ENCODE measurements at regions not wholly inside any gene's neighbourhood (a gene's known extent, or its start where the extent isn't known, plus 50 kb on each side); places are given as distances from the start of the nearest gene placed in this dataset.
"Not testable (repeated sequence)": the region's sequence is repeated elsewhere in the genome, so short reads cannot be mapped to it uniquely, and the experiment has no call there.

- WGBS, 2 experiments: 25 to 29% methylated on average over 1 to 2 of the region's 2 CpGs
- peaks cover under 1% of the 10 kb centered on the region for H3K4me1 ChIP-seq (ENCODE audit: control insufficient read depth, insufficient read depth, low read length)
Observed at GRCh38 chr12:75809746-75810145, 221.8 kb downstream of the PHLDA1 start.

GRCh38 chr12:75807494-75807893 is 224.1 kb downstream of the PHLDA1 start:
- Histone ChIP-seq H3K27ac (ENCODE audit: insufficient read depth, low read depth, low read length, poor library complexity, severe bottlenecking) (no peak overlapping the region), H3K4me3 (ENCODE audit: insufficient read depth, low read depth, low read length) (no peak overlapping the region), H3K9me3 (ENCODE audit: control insufficient read depth, low read length) (no peaks in the 10 kb centered on the region), H3K4me1 (ENCODE audit: control insufficient read depth, insufficient read depth, low read length) (no peaks in the 10 kb centered on the region), H3K36me3 (ENCODE audit: control insufficient read depth, insufficient read depth, low read length) (no peaks in the 10 kb centered on the region), H3K27me3 (ENCODE audit: control insufficient read depth, insufficient read depth, low read length, poor library complexity, severe bottlenecking) (peaks cover under 1% of the 10 kb centered on the region)
- 93 to 100% methylated on average over 1 of the region's 1 CpG for WGBS, 2 experiments

More at GRCh38 chr12:75809746-75810145, 221.8 kb downstream of the PHLDA1 start:
- H3K9me3 ChIP-seq (ENCODE audit: control insufficient read depth, low read length): no peaks in the 10 kb centered on the region
- H3K36me3 ChIP-seq (ENCODE audit: control insufficient read depth, insufficient read depth, low read length): no peaks in the 10 kb centered on the region
- H3K27me3 ChIP-seq (ENCODE audit: control insufficient read depth, insufficient read depth, low read length, poor library complexity, severe bottlenecking): peaks cover 5% of the 10 kb centered on the region
- no peak overlapping the region for H3K27ac ChIP-seq (ENCODE audit: insufficient read depth, low read depth, low read length, poor library complexity, severe bottlenecking)
- no peak overlapping the region for H3K4me3 ChIP-seq (ENCODE audit: insufficient read depth, low read depth, low read length)

GRCh38 chr12:75805905-75806304 is 225.7 kb downstream of the PHLDA1 start:
- Histone ChIP-seq H3K36me3 (ENCODE audit: control insufficient read depth, insufficient read depth, low read length) (no peaks in the 10 kb centered on the region), H3K4me1 (ENCODE audit: control insufficient read depth, insufficient read depth, low read length) (no peaks in the 10 kb centered on the region), H3K9me3 (ENCODE audit: control insufficient read depth, low read length) (no peaks in the 10 kb centered on the region), H3K27ac (ENCODE audit: insufficient read depth, low read depth, low read length, poor library complexity, severe bottlenecking) (no peak overlapping the region), H3K27me3 (ENCODE audit: control insufficient read depth, insufficient read depth, low read length, poor library complexity, severe bottlenecking) (no peaks in the 10 kb centered on the region), H3K4me3 (ENCODE audit: insufficient read depth, low read depth, low read length) (no peak overlapping the region)
- WGBS, 2 experiments: 93 to 98% methylated on average over 2 of the region's 2 CpGs

- Histone ChIP-seq H3K4me1 (ENCODE audit: control insufficient read depth, insufficient read depth, low read length) (no peaks in the 10 kb centered on the region), H3K4me3 (ENCODE audit: insufficient read depth, low read depth, low read length) (no peak overlapping the region), H3K9me3 (ENCODE audit: control insufficient read depth, low read length) (no peaks in the 10 kb centered on the region), H3K27me3 (ENCODE audit: control insufficient read depth, insufficient read depth, low read length, poor library complexity, severe bottlenecking) (no peaks in the 10 kb centered on the region), H3K27ac (ENCODE audit: insufficient read depth, low read depth, low read length, poor library complexity, severe bottlenecking) (no peak overlapping the region), H3K36me3 (ENCODE audit: control insufficient read depth, insufficient read depth, low read length) (no peaks in the 10 kb centered on the region)
- 98 to 100% methylated on average over 1 to 2 of the region's 2 CpGs for WGBS, 2 experiments
Observed at GRCh38 chr12:75805320-75805719, 226.3 kb downstream of the PHLDA1 start.

- H3K4me3 ChIP-seq (ENCODE audit: insufficient read depth, low read depth, low read length): no peak overlapping the region
- no peaks in the 10 kb centered on the region for H3K9me3 ChIP-seq (ENCODE audit: control insufficient read depth, low read length)
- H3K4me1 ChIP-seq (ENCODE audit: control insufficient read depth, insufficient read depth, low read length): no peaks in the 10 kb centered on the region
- 94 to 98% methylated on average over 4 of the region's 4 CpGs for WGBS, 2 experiments
- no peaks in the 10 kb centered on the region for H3K36me3 ChIP-seq (ENCODE audit: control insufficient read depth, insufficient read depth, low read length)
- H3K27me3 ChIP-seq (ENCODE audit: control insufficient read depth, insufficient read depth, low read length, poor library complexity, severe bottlenecking): no peaks in the 10 kb centered on the region
- H3K27ac ChIP-seq (ENCODE audit: insufficient read depth, low read depth, low read length, poor library complexity, severe bottlenecking): no peak overlapping the region
Observed at GRCh38 chr12:75798136-75798926, 233.2 kb downstream of the PHLDA1 start.

GRCh38 chr12:75795125-75795524 is 236.5 kb downstream of the PHLDA1 start:
- Histone ChIP-seq H3K4me3 (ENCODE audit: insufficient read depth, low read depth, low read length) (no peak overlapping the region), H3K4me1 (ENCODE audit: control insufficient read depth, insufficient read depth, low read length) (no peaks in the 10 kb centered on the region), H3K36me3 (ENCODE audit: control insufficient read depth, insufficient read depth, low read length) (no peaks in the 10 kb centered on the region), H3K27me3 (ENCODE audit: control insufficient read depth, insufficient read depth, low read length, poor library complexity, severe bottlenecking) (no peaks in the 10 kb centered on the region), H3K27ac (ENCODE audit: insufficient read depth, low read depth, low read length, poor library complexity, severe bottlenecking) (no peak overlapping the region), H3K9me3 (ENCODE audit: control insufficient read depth, low read length) (no peaks in the 10 kb centered on the region)

GRCh38 chr12:75792687-75793086 is 238.9 kb downstream of the PHLDA1 start:
- Histone ChIP-seq H3K4me1 (ENCODE audit: control insufficient read depth, insufficient read depth, low read length) (no peaks in the 10 kb centered on the region), H3K27me3 (ENCODE audit: control insufficient read depth, insufficient read depth, low read length, poor library complexity, severe bottlenecking) (no peaks in the 10 kb centered on the region), H3K9me3 (ENCODE audit: control insufficient read depth, low read length) (no peaks in the 10 kb centered on the region), H3K4me3 (ENCODE audit: insufficient read depth, low read depth, low read length) (no peak overlapping the region), H3K36me3 (ENCODE audit: control insufficient read depth, insufficient read depth, low read length) (no peaks in the 10 kb centered on the region), H3K27ac (ENCODE audit: insufficient read depth, low read depth, low read length, poor library complexity, severe bottlenecking) (no peak overlapping the region)
- WGBS, 2 experiments: 86% methylated on average over 1 of the region's 1 CpG; no CpG with 5 or more reads in 1 of the 2 experiments

GRCh38 chr12:75790219-75790618 is 241.4 kb downstream of the PHLDA1 start:
- H3K4me1 ChIP-seq (ENCODE audit: control insufficient read depth, insufficient read depth, low read length): no peaks in the 10 kb centered on the region
- no peak overlapping the region for H3K4me3 ChIP-seq (ENCODE audit: insufficient read depth, low read depth, low read length)
- H3K36me3 ChIP-seq (ENCODE audit: control insufficient read depth, insufficient read depth, low read length): no peaks in the 10 kb centered on the region
- H3K9me3 ChIP-seq (ENCODE audit: control insufficient read depth, low read length): no peaks in the 10 kb centered on the region
- no peak overlapping the region for H3K27ac ChIP-seq (ENCODE audit: insufficient read depth, low read depth, low read length, poor library complexity, severe bottlenecking)
- no peaks in the 10 kb centered on the region for H3K27me3 ChIP-seq (ENCODE audit: control insufficient read depth, insufficient read depth, low read length, poor library complexity, severe bottlenecking)

- not testable (repeated sequence) for H3K27ac ChIP-seq (ENCODE audit: insufficient read depth, low read depth, low read length, poor library complexity, severe bottlenecking); H3K27me3 ChIP-seq (ENCODE audit: control insufficient read depth, insufficient read depth, low read length, poor library complexity, severe bottlenecking); H3K4me1 ChIP-seq (ENCODE audit: control insufficient read depth, insufficient read depth, low read length); H3K4me3 ChIP-seq (ENCODE audit: insufficient read depth, low read depth, low read length); H3K36me3 ChIP-seq (ENCODE audit: control insufficient read depth, insufficient read depth, low read length); H3K9me3 ChIP-seq (ENCODE audit: control insufficient read depth, low read length)
- WGBS, 2 experiments: 92 to 100% methylated on average over 2 of the region's 2 CpGs
Observed at GRCh38 chr12:75787146-75787545, 244.4 kb downstream of the PHLDA1 start.

- no peaks in the 10 kb centered on the region for H3K4me1 ChIP-seq (ENCODE audit: control insufficient read depth, insufficient read depth, low read length)
- no peak overlapping the region for H3K27ac ChIP-seq (ENCODE audit: insufficient read depth, low read depth, low read length, poor library complexity, severe bottlenecking)
- H3K36me3 ChIP-seq (ENCODE audit: control insufficient read depth, insufficient read depth, low read length): no peaks in the 10 kb centered on the region
- WGBS, 2 experiments: 93 to 94% methylated on average over 3 of the region's 3 CpGs
- H3K4me3 ChIP-seq (ENCODE audit: insufficient read depth, low read depth, low read length): no peak overlapping the region
- H3K27me3 ChIP-seq (ENCODE audit: control insufficient read depth, insufficient read depth, low read length, poor library complexity, severe bottlenecking): no peaks in the 10 kb centered on the region
- H3K9me3 ChIP-seq (ENCODE audit: control insufficient read depth, low read length): no peaks in the 10 kb centered on the region
Observed at GRCh38 chr12:75786070-75786469, 245.5 kb downstream of the PHLDA1 start.
